Stimulated activated naive CD4-positive, alpha-beta T cell (primary cell): ENCODE measurements at regions not wholly inside any gene's neighbourhood (a gene's known extent, or its start where the extent isn't known, plus 50 kb on each side); places are given as distances from the start of the nearest gene placed in this dataset.

Experiments
- DNase-seq, 6 experiments: peaks; one replicate each; lab custom pipeline; 2025; lab: John Stamatoyannopoulos, UW

- no peak for DNase-seq
Observed at GRCh38 chr11:32161293-32161692, 70.4 kb downstream of the RCN1 start.

GRCh38 chr11:32162351-32162750 is 71.5 kb downstream of the RCN1 start:
- no peak for DNase-seq

GRCh38 chr11:32162906-32163305 is 72.0 kb downstream of the RCN1 start:
- no peak for DNase-seq

GRCh38 chr11:32163557-32163956 is 72.7 kb downstream of the RCN1 start:
- no peak for DNase-seq

GRCh38 chr11:32164836-32165235 is 74.0 kb downstream of the RCN1 start:
- DNase-seq: no peak

GRCh38 chr11:32168924-32169323 is 78.0 kb downstream of the RCN1 start:
- no peak for DNase-seq

GRCh38 chr11:32171445-32171844 is 80.6 kb downstream of the RCN1 start:
- DNase-seq: no peak

- DNase-seq: no peak
Observed at GRCh38 chr11:32172041-32172847, 81.4 kb downstream of the RCN1 start.

- peak in 1 of 6 experiments; percentile 5 for DNase-seq
Observed at GRCh38 chr11:32172848-32173834, 82.3 kb downstream of the RCN1 start.

- DNase-seq: no peak
Observed at GRCh38 chr11:32173977-32174376, 83.1 kb downstream of the RCN1 start.

- peak; percentile 51 to 84 (median 64) for DNase-seq
Observed at GRCh38 chr11:32176223-32176934, 85.5 kb downstream of the RCN1 start.

- DNase-seq: no peak
Observed at GRCh38 chr11:32178692-32179091, 87.8 kb downstream of the RCN1 start.

- no peak for DNase-seq
Observed at GRCh38 chr11:32183512-32183911, 92.6 kb downstream of the RCN1 start.

GRCh38 chr11:32184041-32184722 is 93.3 kb downstream of the RCN1 start:
- DNase-seq: no peak

GRCh38 chr11:32184723-32185376 is 94.0 kb downstream of the RCN1 start:
- DNase-seq: no peak

- no peak for DNase-seq
Observed at GRCh38 chr11:32186118-32186517, 95.2 kb downstream of the RCN1 start.

- DNase-seq: no peak
Observed at GRCh38 chr11:32187111-32187510, 96.2 kb downstream of the RCN1 start.

GRCh38 chr11:32188785-32189184 is 97.9 kb downstream of the RCN1 start:
- no peak for DNase-seq

GRCh38 chr11:32196137-32196536 is 105.3 kb downstream of the RCN1 start:
- DNase-seq: no peak

GRCh38 chr11:32198053-32198452 is 107.2 kb downstream of the RCN1 start:
- no peak for DNase-seq
